Effector memory CD4-positive, alpha-beta T cell (primary cell): ENCODE measurements at regions not wholly inside any gene's neighbourhood (a gene's known extent, or its start where the extent isn't known, plus 50 kb on each side); places are given as distances from the start of the nearest gene placed in this dataset.

Source experiments
- DNase-seq, 3 donors: peaks; one replicate each; pipeline ENCODE4 v3.0.0-alpha.2; 2020
- H3K27ac ChIP-seq: 2 replicates; pipeline ENCODE4 v1.7.0; 2013; ENCODE audit warnings: mild to moderate bottlenecking, low read length, moderate library complexity; ENCODE audit not compliant: insufficient read depth, poor library complexity, severe bottlenecking
- H3K27me3 ChIP-seq: replicated peaks from 2 replicates; pipeline ENCODE4 v1.7.0; 2013; ENCODE audit warnings: mild to moderate bottlenecking, low read length; ENCODE audit not compliant: insufficient read depth, control insufficient read depth, poor library complexity, severe bottlenecking
- H3K36me3 ChIP-seq: 2 replicates; pipeline ENCODE4 v1.7.0; 2013; ENCODE audit warnings: mild to moderate bottlenecking, low read length, moderate library complexity; ENCODE audit not compliant: control insufficient read depth, insufficient read depth
- H3K4me1 ChIP-seq: 2 replicates; pipeline ENCODE4 v1.7.0; 2013; ENCODE audit warnings: low read length, mild to moderate bottlenecking; ENCODE audit not compliant: control insufficient read depth, insufficient read depth, poor library complexity, severe bottlenecking
- H3K4me3 ChIP-seq: 2 replicates; pipeline ENCODE4 v1.7.0; 2013; ENCODE audit warnings: low read length, low read depth, mild to moderate bottlenecking; ENCODE audit not compliant: insufficient read depth, poor library complexity, severe bottlenecking
- H3K9me3 ChIP-seq: 2 replicates; pipeline ENCODE4 v1.7.0; 2013; ENCODE audit warnings: mild to moderate bottlenecking, low read length, moderate library complexity; ENCODE audit not compliant: control insufficient read depth

DNA sequence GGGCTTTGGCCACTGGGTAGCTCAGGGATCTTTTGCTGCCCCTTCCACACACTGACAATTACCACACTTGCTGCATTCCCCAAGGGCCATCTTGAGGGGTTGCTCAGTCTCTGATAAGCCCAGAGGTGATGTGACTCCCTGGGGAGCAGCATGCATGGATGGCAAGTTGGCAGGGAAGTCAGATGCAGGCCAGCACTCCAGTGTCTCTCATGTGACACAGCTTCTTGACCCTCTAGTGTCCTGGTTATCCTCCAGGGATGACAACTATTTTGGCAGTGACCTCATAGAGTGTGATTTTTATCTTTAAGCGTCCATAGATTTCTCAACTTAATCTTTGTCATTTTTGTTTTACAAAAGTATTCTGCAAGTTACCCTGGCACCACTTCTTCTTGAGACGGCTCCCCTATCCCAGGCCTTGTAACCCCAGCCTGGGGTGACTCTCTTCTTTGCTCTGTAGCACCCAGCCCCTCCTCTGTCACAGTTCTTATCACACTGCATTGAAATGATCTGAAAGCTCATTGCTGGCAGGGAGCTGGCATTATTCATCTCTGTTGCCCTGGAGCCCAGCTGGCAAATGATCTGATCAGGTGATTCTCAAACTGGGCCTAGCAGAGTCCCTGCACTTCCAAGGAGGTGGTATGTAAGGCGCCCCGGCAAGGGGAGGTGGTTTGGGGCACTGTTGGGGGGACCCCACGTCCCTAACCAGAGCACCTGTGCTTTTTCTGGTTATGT lies 72.6 kb downstream of the TENT5C start:
- Histone ChIP-seq H3K4me1 (no peaks in the 10 kb centered on the region), H3K9me3 (no peaks in the 10 kb centered on the region), H3K36me3 (no peaks in the 10 kb centered on the region), H3K27me3 (no peaks in the 10 kb centered on the region), H3K4me3 (no peak overlapping the region), H3K27ac (no peak overlapping the region)
- DNase-seq: no peak

DNA sequence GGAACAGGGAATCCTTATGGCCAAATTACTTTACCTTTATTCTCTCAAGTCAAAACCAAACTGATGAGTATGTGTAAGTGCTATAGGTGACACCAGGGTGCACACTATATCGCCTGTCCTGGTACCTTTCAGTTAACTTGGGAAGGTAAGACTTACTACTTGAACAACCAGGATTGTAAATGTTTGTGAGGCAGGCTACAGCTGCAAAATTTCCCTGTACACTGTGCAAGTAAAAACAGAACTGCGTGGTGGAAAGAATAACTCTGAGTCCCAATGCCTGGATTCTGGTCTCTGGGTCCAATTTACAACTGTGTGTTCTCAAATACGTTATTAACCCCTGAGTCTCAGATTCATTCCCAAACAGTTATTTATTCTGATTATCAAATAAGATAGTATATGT lies 73.5 kb downstream of the TENT5C start:
- no peaks in the 10 kb centered on the region for H3K36me3 ChIP-seq
- no peak overlapping the region for H3K4me3 ChIP-seq
- H3K9me3 ChIP-seq: no peaks in the 10 kb centered on the region
- DNase-seq: no peak
- no peaks in the 10 kb centered on the region for H3K27me3 ChIP-seq
- no peak overlapping the region for H3K27ac ChIP-seq
- no peaks in the 10 kb centered on the region for H3K4me1 ChIP-seq

DNA sequence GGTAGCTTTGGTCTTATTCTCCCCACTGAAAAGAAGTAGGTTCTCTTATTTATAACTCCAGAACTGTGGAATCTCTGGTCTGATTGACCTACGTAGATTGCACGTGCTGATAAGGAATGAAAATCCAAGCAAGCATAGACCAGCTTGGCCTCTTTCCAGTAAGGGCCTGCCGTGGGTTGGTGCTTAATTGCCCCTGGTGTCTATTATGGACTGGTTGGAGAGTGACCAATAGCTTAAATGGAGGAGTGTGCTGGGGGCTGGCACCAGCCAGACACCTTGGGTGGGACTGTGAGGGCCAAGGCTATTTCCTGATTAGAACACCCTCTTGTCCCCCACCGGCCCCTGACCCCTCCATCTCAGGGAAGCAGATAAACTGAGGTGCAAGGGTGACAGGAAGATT lies 74.0 kb downstream of the TENT5C start:
- no peak for DNase-seq
- Histone ChIP-seq H3K9me3 (no peaks in the 10 kb centered on the region), H3K36me3 (no peaks in the 10 kb centered on the region), H3K27ac (no peak overlapping the region), H3K27me3 (no peaks in the 10 kb centered on the region), H3K4me1 (no peaks in the 10 kb centered on the region), H3K4me3 (no peak overlapping the region)

DNA sequence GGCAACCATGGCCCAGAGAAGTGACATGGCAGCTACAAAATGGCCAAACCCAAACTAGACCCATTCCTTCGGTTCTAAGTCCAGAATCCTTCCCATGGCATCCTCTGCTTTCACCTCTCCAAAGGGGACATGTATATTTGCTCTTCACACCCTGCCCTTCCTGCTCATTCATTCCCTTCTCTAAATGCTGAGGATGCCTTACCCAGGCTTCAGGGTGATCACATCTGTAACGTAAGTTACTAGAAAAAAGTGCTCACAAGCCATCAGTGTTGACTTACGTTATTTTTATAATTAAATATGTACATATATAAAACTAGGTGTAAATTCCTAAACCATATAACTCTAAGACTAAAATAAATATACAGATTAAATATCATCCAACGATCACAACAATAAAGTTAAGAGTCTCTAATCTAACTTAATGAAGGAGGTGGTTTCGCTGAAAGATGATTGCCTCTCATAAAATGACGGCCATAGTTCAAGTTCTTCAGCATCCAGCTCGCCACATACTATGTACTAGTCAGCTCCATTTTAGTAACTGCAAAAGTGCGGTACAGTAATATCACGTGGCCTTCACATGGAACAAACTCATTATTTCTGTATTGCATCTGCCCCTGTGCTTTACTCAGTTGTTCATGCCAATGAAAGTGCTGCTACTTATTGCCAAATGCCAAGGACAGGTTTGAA lies 74.6 kb downstream of the TENT5C start:
- Histone ChIP-seq H3K27me3 (no peaks in the 10 kb centered on the region), H3K4me3 (no peak overlapping the region), H3K27ac (no peak overlapping the region), H3K36me3 (no peaks in the 10 kb centered on the region), H3K4me1 (no peaks in the 10 kb centered on the region), H3K9me3 (no peaks in the 10 kb centered on the region)
- no peak for DNase-seq

DNA sequence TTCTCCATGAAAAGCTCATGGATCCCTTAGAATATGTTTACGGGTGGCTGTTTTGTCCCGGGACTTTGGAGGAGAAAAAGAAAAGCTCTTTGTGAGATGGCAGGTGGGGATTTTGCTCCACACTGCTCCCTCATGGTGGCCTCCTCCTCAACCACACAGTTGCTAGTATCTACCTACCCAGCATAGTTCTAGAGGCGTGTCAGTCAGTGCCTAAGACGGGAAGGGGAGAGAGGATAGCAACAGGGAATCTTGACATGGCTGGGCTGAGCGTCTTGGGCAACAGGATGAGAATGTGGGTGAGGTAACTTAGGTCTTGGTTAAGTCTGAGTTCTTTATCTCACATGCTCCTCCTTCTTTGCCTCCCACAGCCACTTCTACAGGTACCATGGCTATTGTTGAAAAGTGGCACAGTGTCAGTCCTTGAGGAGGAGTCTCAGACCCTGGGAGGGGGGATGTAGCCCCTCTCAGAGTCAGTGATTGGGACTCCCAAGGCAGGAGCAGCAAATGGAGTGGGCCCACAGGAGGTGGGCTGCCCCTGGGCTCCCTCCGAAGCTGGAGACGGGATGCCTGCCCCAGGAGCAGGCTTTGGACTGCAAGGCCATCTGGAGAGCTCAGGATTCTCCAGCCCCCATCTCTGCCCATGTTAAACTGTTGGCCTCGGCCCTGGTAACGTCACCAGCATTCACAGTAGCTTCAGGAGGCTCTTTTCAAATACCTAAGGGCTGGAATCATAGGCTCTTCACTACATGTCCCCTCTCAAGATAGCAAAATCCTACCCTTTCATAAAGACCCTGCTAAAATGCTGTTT lies 75.4 kb downstream of the TENT5C start:
- H3K27me3 ChIP-seq: no peaks in the 10 kb centered on the region
- no peak overlapping the region for H3K4me3 ChIP-seq
- H3K4me1 ChIP-seq: no peaks in the 10 kb centered on the region
- no peaks in the 10 kb centered on the region for H3K36me3 ChIP-seq
- DNase-seq: no peak
- H3K27ac ChIP-seq: no peak overlapping the region
- H3K9me3 ChIP-seq: no peaks in the 10 kb centered on the region

DNA sequence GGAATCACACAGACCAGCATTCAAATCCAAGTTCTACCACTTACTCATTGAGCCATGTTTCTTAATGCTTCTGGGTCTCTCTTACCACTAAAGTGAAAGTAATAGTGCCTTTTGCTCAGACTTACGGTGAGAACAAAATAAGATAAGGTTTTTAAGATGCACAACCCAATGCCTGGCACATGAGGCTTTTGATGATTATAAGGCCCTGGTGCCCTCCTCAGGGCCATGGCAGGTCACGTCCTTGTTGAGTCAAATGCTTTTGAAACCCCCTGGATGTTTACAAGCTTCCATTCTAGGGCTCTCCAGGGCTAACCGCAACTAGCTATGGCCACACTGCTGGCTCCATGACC lies 76.0 kb downstream of the TENT5C start:
- Histone ChIP-seq H3K4me3 (no peak overlapping the region), H3K27me3 (no peaks in the 10 kb centered on the region), H3K36me3 (no peaks in the 10 kb centered on the region), H3K9me3 (no peaks in the 10 kb centered on the region), H3K4me1 (no peaks in the 10 kb centered on the region), H3K27ac (no peak overlapping the region)
- DNase-seq: no peak

DNA sequence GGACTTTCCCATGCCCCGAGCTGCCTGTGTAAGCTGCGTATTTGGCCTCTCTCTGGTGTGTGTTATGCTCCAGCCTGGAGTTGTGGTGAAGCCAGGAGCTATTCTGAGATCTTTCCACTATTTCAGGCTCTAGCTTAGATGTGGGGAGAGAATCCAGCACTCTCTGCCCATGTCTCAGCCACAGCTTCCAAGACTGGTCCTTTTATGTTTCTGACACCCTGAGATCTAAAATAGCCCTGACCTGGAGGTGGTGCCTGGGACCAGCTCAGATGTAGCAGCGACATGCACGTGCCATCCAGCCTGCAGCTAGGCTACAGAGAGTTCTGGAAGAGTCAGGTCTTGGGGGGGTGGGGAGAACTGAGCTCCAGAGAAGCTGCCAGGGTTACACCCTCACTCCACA lies 76.5 kb downstream of the TENT5C start:
- Histone ChIP-seq H3K27ac (no peak overlapping the region), H3K27me3 (no peaks in the 10 kb centered on the region), H3K9me3 (no peaks in the 10 kb centered on the region), H3K4me1 (no peaks in the 10 kb centered on the region), H3K4me3 (no peak overlapping the region), H3K36me3 (no peaks in the 10 kb centered on the region)
- DNase-seq: no peak

DNA sequence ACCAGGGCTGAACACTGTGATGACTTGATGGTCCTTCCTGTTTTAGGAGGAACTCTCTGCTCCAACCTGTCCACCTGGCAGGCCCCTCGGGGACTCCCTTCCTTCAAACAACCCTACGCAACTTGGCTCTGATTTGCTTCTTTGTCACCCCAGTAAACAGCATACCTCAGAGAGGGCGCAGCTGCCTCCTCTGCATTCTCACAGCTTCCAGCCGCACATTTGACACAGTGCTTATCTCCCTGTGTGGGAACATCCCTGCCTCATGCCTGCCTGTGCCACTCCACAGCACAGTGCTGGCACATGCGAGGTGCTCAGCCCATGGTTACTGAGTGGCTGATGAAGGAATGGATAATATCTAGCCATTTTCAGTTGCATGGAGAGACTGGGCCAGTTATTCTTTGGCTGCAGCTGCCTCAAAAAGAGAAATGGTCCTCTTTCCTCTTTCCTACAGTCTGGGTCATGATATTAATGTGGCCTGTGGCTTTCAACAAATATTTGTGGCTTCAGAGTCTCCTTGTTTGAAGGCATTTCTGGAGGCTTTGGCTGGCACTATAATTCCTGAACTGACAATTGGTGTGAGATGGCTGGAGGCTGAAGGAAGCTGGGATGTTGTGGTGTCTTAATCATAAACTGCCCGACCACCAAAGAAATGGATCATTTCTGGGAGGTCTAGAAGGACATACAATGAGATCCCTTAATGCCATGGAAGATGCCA lies 77.9 kb downstream of the TENT5C start:
- no peak for DNase-seq
- Histone ChIP-seq H3K27ac (no peak overlapping the region), H3K9me3 (no peaks in the 10 kb centered on the region)

DNA sequence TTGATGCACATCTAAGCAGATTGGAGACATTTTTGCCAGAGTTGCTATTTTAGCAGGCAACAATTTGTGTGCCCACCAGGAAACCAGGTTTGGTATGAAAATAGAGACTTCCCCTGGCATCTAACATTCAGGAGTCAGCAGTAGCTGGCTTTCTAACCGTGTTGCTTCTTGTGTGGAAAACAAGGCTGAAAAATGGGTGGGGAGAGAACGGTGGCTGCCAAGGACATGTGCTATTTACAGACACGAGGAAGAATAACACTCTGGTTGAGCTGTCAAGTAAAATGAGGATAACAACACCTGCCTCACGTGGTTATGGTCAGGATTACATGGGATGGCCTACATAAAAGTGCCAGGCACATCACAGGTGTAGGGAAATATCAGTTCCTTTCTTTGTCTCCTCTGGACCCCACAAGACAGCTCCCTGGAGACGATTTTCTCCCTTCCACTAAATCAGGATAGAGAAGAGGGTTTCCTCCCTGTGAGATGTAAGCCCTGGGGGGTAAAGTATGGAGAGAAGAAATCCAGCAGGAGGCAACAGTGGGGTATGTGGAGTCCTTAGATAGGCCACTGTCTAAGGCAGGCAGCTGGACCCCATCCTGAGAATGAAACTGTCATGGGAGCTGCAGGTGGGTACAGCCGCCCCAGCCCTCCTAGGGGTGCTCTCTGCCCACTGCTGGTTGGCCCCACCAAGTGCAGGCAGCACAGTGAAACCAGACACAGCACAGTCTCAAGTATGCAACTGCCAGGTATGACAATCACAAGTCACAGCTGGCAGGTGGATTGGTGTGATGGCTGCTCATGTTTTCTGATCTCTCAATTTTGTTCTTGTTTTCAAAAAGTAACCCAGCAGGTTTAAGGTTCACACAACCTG lies 80.3 kb downstream of the TENT5C start:
- H3K4me1 ChIP-seq: no peaks in the 10 kb centered on the region
- no peak overlapping the region for H3K27ac ChIP-seq
- no peak for DNase-seq
- no peaks in the 10 kb centered on the region for H3K36me3 ChIP-seq
- H3K9me3 ChIP-seq: no peaks in the 10 kb centered on the region
- no peaks in the 10 kb centered on the region for H3K27me3 ChIP-seq
- H3K4me3 ChIP-seq: no peak overlapping the region

More for the DNA sequence above, 77.9 kb downstream of the TENT5C start:
- H3K4me3 ChIP-seq: no peak overlapping the region
- H3K36me3 ChIP-seq: no peaks in the 10 kb centered on the region
- no peaks in the 10 kb centered on the region for H3K4me1 ChIP-seq
- no peaks in the 10 kb centered on the region for H3K27me3 ChIP-seq
